NB4 (cell line): ENCODE measurements at regions not wholly inside any gene's neighbourhood (a gene's known extent, or its start where the extent isn't known, plus 50 kb on each side); places are given as distances from the start of the nearest gene placed in this dataset.

ENCODE experiments used
- POLR2A ChIP-seq: IDR thresholded peaks from 2 replicates; pipeline ENCODE4 v1.6.1; 2011; ENCODE audit warnings: mild to moderate bottlenecking; ENCODE audit not compliant: insufficient read length; ENCODE audit errors: extremely low read depth
- TF ChIP-seq, protein P1 (sequence below): IDR thresholded peaks from one replicate; pipeline ENCODE4 v1.5.1; 2012; ENCODE audit warnings: low read depth, low read length

DNA sequence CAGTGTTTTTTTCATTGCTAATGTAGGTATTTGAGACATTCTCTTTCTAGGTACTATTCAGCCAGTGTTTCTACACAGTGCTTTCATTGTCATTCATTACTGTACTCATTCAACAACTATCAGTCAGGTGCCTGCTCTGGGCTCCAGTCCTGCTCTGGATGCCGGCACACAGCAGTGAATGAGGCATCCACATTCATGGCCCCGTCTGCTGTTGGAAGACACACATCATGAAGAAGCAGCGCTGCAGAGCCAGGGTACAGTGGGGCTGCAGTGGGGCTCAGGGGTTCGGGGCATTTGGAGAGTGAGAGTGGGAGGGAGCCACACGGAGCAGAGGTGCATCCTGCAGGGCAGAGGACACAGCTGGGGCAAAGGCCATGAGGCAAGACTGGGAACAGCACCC lies 737.2 kb upstream of the RAB6C start:
- TF ChIP-seq, protein P1, sequence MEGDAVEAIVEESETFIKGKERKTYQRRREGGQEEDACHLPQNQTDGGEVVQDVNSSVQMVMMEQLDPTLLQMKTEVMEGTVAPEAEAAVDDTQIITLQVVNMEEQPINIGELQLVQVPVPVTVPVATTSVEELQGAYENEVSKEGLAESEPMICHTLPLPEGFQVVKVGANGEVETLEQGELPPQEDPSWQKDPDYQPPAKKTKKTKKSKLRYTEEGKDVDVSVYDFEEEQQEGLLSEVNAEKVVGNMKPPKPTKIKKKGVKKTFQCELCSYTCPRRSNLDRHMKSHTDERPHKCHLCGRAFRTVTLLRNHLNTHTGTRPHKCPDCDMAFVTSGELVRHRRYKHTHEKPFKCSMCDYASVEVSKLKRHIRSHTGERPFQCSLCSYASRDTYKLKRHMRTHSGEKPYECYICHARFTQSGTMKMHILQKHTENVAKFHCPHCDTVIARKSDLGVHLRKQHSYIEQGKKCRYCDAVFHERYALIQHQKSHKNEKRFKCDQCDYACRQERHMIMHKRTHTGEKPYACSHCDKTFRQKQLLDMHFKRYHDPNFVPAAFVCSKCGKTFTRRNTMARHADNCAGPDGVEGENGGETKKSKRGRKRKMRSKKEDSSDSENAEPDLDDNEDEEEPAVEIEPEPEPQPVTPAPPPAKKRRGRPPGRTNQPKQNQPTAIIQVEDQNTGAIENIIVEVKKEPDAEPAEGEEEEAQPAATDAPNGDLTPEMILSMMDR: no peak
- no peak for TF ChIP-seq POLR2A
